IMR-90 (cell line): ENCODE measurements at regions not wholly inside any gene's neighbourhood (a gene's known extent, or its start where the extent isn't known, plus 50 kb on each side); places are given as distances from the start of the nearest gene placed in this dataset.

ENCODE experiments used
- ATAC-seq: fragments of 200-7000 bp; cut with Tn5 transposase; 2 replicates; pipeline ENCODE4 v1.9.1; 2020; ENCODE audit warnings: low read depth, mild to moderate bottlenecking, moderate library complexity
- BruUV-seq: library from RNA; stranded (reverse); fragments of 400-500 nt; replicated peaks from 2 replicates; lab custom pipeline; 2021; lab: Mats Ljungman, UMichigan
- CTCF ChIA-PET: fragments of 300-600 bp; formaldehyde crosslinking; extraction: SDS; loops from one replicate; lab custom pipeline; 2021; ENCODE audit warnings: antibody characterized with exemption; lab: Yijun Ruan, JAX
- POLR2A ChIA-PET: fragments of 300-600 bp; sonication (Branson Sonifier 250); formaldehyde crosslinking; loops from one replicate; lab custom pipeline; 2022; ENCODE audit warnings: antibody characterized with exemption; ENCODE audit not compliant: unreplicated experiment; lab: Charles Lee
- DNase-seq: peaks from one replicate; pipeline ENCODE4 v3.0.0; 2013
- H2AFZ ChIP-seq: replicated peaks from 2 replicates; pipeline ENCODE3; 2013; ENCODE audit warnings: low read length, mild to moderate bottlenecking; ENCODE audit not compliant: poor library complexity
- H2AK5ac ChIP-seq: 2 replicates; pipeline ENCODE4 v1.6.1; 2013; ENCODE audit warnings: low read depth, low read length, inconsistent platforms
- H2AK9ac ChIP-seq: replicated peaks from 2 replicates; pipeline ENCODE3; 2013; ENCODE audit warnings: mild to moderate bottlenecking, low read depth, low read length, moderate library complexity; ENCODE audit not compliant: poor library complexity
- H2BK120ac ChIP-seq: 2 replicates; pipeline ENCODE4 v1.6.1; 2013; ENCODE audit warnings: low read depth, low read length, inconsistent platforms
- H2BK15ac ChIP-seq: 3 replicates; pipeline ENCODE4 v1.6.1; 2013; ENCODE audit warnings: low read depth, low read length, inconsistent platforms
- H2BK20ac ChIP-seq: 2 replicates; pipeline ENCODE4 v1.6.1; 2013; ENCODE audit warnings: low read depth, mild to moderate bottlenecking, inconsistent platforms, low read length, moderate library complexity
- H2BK5ac ChIP-seq: 2 replicates; pipeline ENCODE4 v1.6.1; 2013; ENCODE audit warnings: mild to moderate bottlenecking, low read depth, low read length, inconsistent platforms; ENCODE audit not compliant: poor library complexity, severe bottlenecking
- H3K14ac ChIP-seq: replicated peaks from 2 replicates; pipeline ENCODE4 v1.6.1; 2013; ENCODE audit warnings: low read depth, low read length, inconsistent platforms
- H3K18ac ChIP-seq: 2 replicates; pipeline ENCODE4 v1.6.1; 2013; ENCODE audit warnings: low read depth, low read length, control low read depth
- H3K23ac ChIP-seq: 2 replicates; pipeline ENCODE4 v1.6.1; 2013; ENCODE audit warnings: low read depth, low read length, inconsistent platforms
- H3K27ac ChIP-seq: 2 replicates; pipeline ENCODE4 v1.5.1; 2013; ENCODE audit warnings: mild to moderate bottlenecking, control low read depth, low read length; ENCODE audit not compliant: insufficient read depth
- H3K27me3 ChIP-seq: 2 replicates; pipeline ENCODE4 v1.6.1; 2013; ENCODE audit warnings: low read length; ENCODE audit not compliant: control insufficient read depth, insufficient read depth
- H3K36me3 ChIP-seq: 2 replicates; pipeline ENCODE4 v1.6.1; 2013; ENCODE audit warnings: low read length, mixed read lengths; ENCODE audit not compliant: control insufficient read depth, insufficient read depth
- H3K4ac ChIP-seq: 2 replicates; pipeline ENCODE4 v1.6.1; 2013; ENCODE audit warnings: low read depth, low read length, inconsistent platforms
- H3K4me1 ChIP-seq: 2 replicates; pipeline ENCODE4 v1.6.1; 2013; ENCODE audit warnings: low read length, mixed read lengths; ENCODE audit not compliant: control insufficient read depth, insufficient read depth
- H3K4me2 ChIP-seq: 2 replicates; pipeline ENCODE4 v1.6.1; 2013; ENCODE audit warnings: low read depth, mild to moderate bottlenecking, control low read depth, low read length, moderate library complexity
- H3K4me3 ChIP-seq: 2 replicates; pipeline ENCODE4 v1.5.1; 2013; ENCODE audit warnings: low read depth, mild to moderate bottlenecking, control low read depth, low read length, moderate library complexity; ENCODE audit not compliant: insufficient read depth
- H3K56ac ChIP-seq: 2 replicates; pipeline ENCODE4 v1.6.1; 2013; ENCODE audit warnings: low read length, inconsistent platforms; ENCODE audit not compliant: insufficient read depth; ENCODE audit errors: extremely low read depth
- H3K79me1 ChIP-seq, 2 experiments: 2 replicates each; pipeline ENCODE4 v1.6.1; 2013; ENCODE audit warnings: low read length in 2 of 2, inconsistent platforms in 1 of 2, low read depth in 1 of 2
- H3K9ac ChIP-seq: 2 replicates; pipeline ENCODE4 v1.6.1; 2013; ENCODE audit warnings: low read depth, low read length, control low read depth
- H3K9me1 ChIP-seq: 2 replicates; pipeline ENCODE4 v1.6.1; 2013; ENCODE audit warnings: low read length, inconsistent platforms; ENCODE audit not compliant: insufficient read depth
- H3K9me3 ChIP-seq: 2 replicates; pipeline ENCODE4 v1.6.1; 2013; ENCODE audit warnings: low read length; ENCODE audit not compliant: control insufficient read depth, insufficient read depth
- H4K20me1 ChIP-seq: 2 replicates; pipeline ENCODE4 v1.6.1; 2013; ENCODE audit warnings: low read length, inconsistent platforms; ENCODE audit not compliant: insufficient read depth
- H4K5ac ChIP-seq: 2 replicates; pipeline ENCODE4 v1.6.1; 2013; ENCODE audit warnings: mild to moderate bottlenecking, low read depth, low read length, control low read depth
- H4K8ac ChIP-seq, 2 experiments: 2 replicates each; pipeline ENCODE4 v1.6.1; 2013; ENCODE audit warnings: low read depth in 2 of 2, low read length in 2 of 2, control low read depth in 1 of 2, inconsistent platforms in 1 of 2
- H4K91ac ChIP-seq: 2 replicates; pipeline ENCODE4 v1.6.1; 2013; ENCODE audit warnings: low read depth, low read length, inconsistent platforms; ENCODE audit not compliant: insufficient read depth
- CEBPB ChIP-seq: IDR thresholded peaks from 2 replicates; pipeline ENCODE4 v1.6.1; 2012; ENCODE audit warnings: low read depth, low read length, improper control_type of control experiment
- CHD1 ChIP-seq: IDR thresholded peaks from 2 replicates; pipeline ENCODE4 v1.6.1; 2012; ENCODE audit warnings: low read depth, low read length, improper control_type of control experiment
- WGBS, 2 experiments: methylation state at CpG; one replicate each; pipeline versions ENCODE4 v1.1.5 to v1.1.7; 2013; ENCODE audit warnings: missing lambda C conversion rate in 2 of 2; ENCODE audit not compliant: insufficient read length in 1 of 2; ENCODE audit errors: extremely low coverage in 2 of 2; 5-methylcytosine and 5-hydroxymethylcytosine counted together
- dilution Hi-C: fragments of 300-500 bp; cut with HindIII; formaldehyde crosslinking; loops from one replicate; pipeline ENCODE4 v1.14.3; 2018; ENCODE audit warnings: low sequenced_read_pairs; ENCODE audit not compliant: unreplicated experiment
- in situ Hi-C: fragments of 300-500 bp; cut with MboI; formaldehyde crosslinking; loops from 3 replicates; pipeline ENCODE4 v1.14.3; 2019; ENCODE audit warnings: low sequenced_read_pairs, inconsistent platforms, mixed read lengths
- intact Hi-C: fragments of 100-400 bp; cut with micrococcal nuclease; formaldehyde crosslinking; loops from 2 replicates; pipeline ENCODE4 v1.10.0; 2022

GRCh38 chr1:218863987-218864386 is 309.7 kb upstream of the LYPLAL1 start:
- POLR2A ChIA-PET = no interaction called here
- TF ChIP-seq CHD1 (no peak), CEBPB (peak; percentile 40)
- H3K4ac ChIP-seq = no peak overlapping the region
- H3K14ac ChIP-seq = no peak overlapping the region
- H2AK5ac ChIP-seq = no peak overlapping the region
- H3K4me1 ChIP-seq = no peaks in the 10 kb centered on the region; the same call in 1 of the 2 replicates
- no peaks in the 10 kb centered on the region for H3K9me1 ChIP-seq
- H2BK20ac ChIP-seq = no peak overlapping the region
- H3K4me2 ChIP-seq = no peak overlapping the region
- dilution Hi-C loops = no loop called here
- H3K79me1 ChIP-seq = no peaks in the 10 kb centered on the region
- H4K91ac ChIP-seq = no peak overlapping the region
- H3K36me3 ChIP-seq = no peaks in the 10 kb centered on the region
- no peak overlapping the region for H2BK5ac ChIP-seq
- no peak overlapping the region for H2AFZ ChIP-seq
- no CpG with 5 or more reads among the region's 3 CpGs for WGBS, 2 experiments
- H3K23ac ChIP-seq = no peak overlapping the region
- in situ Hi-C loops = no loop called here
- no peak overlapping the region for H3K56ac ChIP-seq
- H3K18ac ChIP-seq = no peak overlapping the region
- H3K9me3 ChIP-seq = no peaks in the 10 kb centered on the region
- H4K20me1 ChIP-seq = no peaks in the 10 kb centered on the region
- H4K5ac ChIP-seq = no peak overlapping the region
- no peak for ATAC-seq
- H3K27me3 ChIP-seq = no peaks in the 10 kb centered on the region
- no peak overlapping the region for H2BK15ac ChIP-seq
- H3K27ac ChIP-seq = no peak overlapping the region
- BruUV-seq = no TSS peak
- peak; percentile 23 for DNase-seq
- no peak overlapping the region for H4K8ac ChIP-seq
- intact Hi-C loops = loop anchor here (10.0 kb wide), 1 partner anchor 521 kb away; no protein-coding TSS in a partner anchor
- no peak overlapping the region for H3K9ac ChIP-seq
- H2BK120ac ChIP-seq = no peak overlapping the region
- CTCF ChIA-PET = no interaction called here
- no peak overlapping the region for H3K4me3 ChIP-seq
- no peak overlapping the region for H2AK9ac ChIP-seq
